MCF 10A (cell line): ENCODE measurements at regions not wholly inside any gene's neighbourhood (a gene's known extent, or its start where the extent isn't known, plus 50 kb on each side); places are given as distances from the start of the nearest gene placed in this dataset.

Experiments
- BruUV-seq: library from RNA; stranded (reverse); fragments of 400-500 nt; replicated peaks from 2 replicates; lab custom pipeline; 2021; lab: Mats Ljungman, UMichigan
- CTCF ChIA-PET: fragments of 300-600 bp; sonication (Branson Sonifier 250); formaldehyde crosslinking; extraction: SDS; loops from one replicate; lab custom pipeline; 2021; ENCODE audit warnings: antibody characterized with exemption, inconsistent platforms; lab: Yijun Ruan, JAX
- POLR2A ChIA-PET: fragments of 300-600, 350-650 bp; sonication (Branson Sonifier 250); formaldehyde crosslinking; extraction: SDS; loops from one replicate; lab custom pipeline; 2020; ENCODE audit warnings: antibody characterized with exemption, inconsistent platforms; lab: Yijun Ruan, JAX
- DNase-seq: peaks from one replicate; pipeline ENCODE4 v3.0.0-alpha.2; 2018; ENCODE audit not compliant: unreplicated experiment
- H3K27ac Mint-ChIP-seq: one replicate; pipeline ENCODE4 v1.8.0; 2022; ENCODE audit warnings: mild to moderate bottlenecking, low read depth, mixed read lengths; ENCODE audit not compliant: unreplicated experiment
- H3K27me3 Mint-ChIP-seq: one replicate; pipeline ENCODE4 v1.8.0; 2022; ENCODE audit warnings: mixed read lengths; ENCODE audit not compliant: insufficient read depth, unreplicated experiment
- H3K36me3 Mint-ChIP-seq: one replicate; pipeline ENCODE4 v1.8.0; 2022; ENCODE audit warnings: mild to moderate bottlenecking, moderate library complexity, mixed read lengths; ENCODE audit not compliant: insufficient read depth, unreplicated experiment
- H3K4me1 Mint-ChIP-seq: one replicate; pipeline ENCODE4 v1.8.0; 2022; ENCODE audit warnings: mixed read lengths; ENCODE audit not compliant: insufficient read depth, unreplicated experiment
- H3K4me3 Mint-ChIP-seq: one replicate; pipeline ENCODE4 v1.8.0; 2022; ENCODE audit warnings: mild to moderate bottlenecking, moderate library complexity, mixed read lengths; ENCODE audit not compliant: unreplicated experiment
- H3K9me3 Mint-ChIP-seq: one replicate; pipeline ENCODE4 v1.8.0; 2022; ENCODE audit warnings: mixed read lengths; ENCODE audit not compliant: unreplicated experiment
- intact Hi-C: fragments of 100-400 bp; cut with micrococcal nuclease; formaldehyde crosslinking; loops from 2 replicates; pipeline ENCODE4 v1.14.1; 2022
- TF ChIP-seq, protein P1 (sequence below): fragments of 200-600 bp; IDR thresholded peaks from one replicate; pipeline ENCODE4 v1.8.0; 2022; ENCODE audit warnings: antibody characterized with exemption, mild to moderate bottlenecking; ENCODE audit not compliant: unreplicated experiment

- no peak overlapping the region for H3K27ac Mint-ChIP-seq
- CTCF ChIA-PET = interaction anchor here (0.6 kb wide), 1 partner anchor 713 kb away, joined by 3 read pairs; no protein-coding TSS in a partner anchor
- DNase-seq = no peak
Measured at GRCh38 chr5:174549254-174549653, 175.1 kb upstream of the MSX2 start.

GRCh38 chr5:174550026-174550425, 174.4 kb upstream of the MSX2 start:
- H3K9me3 Mint-ChIP-seq = no peaks in the 10 kb centered on the region
- POLR2A ChIA-PET = interaction anchor here (0.6 kb wide), 1 partner anchor 1538 kb away, joined by 3 read pairs; no protein-coding TSS in a partner anchor
- TF ChIP-seq, protein P1, sequence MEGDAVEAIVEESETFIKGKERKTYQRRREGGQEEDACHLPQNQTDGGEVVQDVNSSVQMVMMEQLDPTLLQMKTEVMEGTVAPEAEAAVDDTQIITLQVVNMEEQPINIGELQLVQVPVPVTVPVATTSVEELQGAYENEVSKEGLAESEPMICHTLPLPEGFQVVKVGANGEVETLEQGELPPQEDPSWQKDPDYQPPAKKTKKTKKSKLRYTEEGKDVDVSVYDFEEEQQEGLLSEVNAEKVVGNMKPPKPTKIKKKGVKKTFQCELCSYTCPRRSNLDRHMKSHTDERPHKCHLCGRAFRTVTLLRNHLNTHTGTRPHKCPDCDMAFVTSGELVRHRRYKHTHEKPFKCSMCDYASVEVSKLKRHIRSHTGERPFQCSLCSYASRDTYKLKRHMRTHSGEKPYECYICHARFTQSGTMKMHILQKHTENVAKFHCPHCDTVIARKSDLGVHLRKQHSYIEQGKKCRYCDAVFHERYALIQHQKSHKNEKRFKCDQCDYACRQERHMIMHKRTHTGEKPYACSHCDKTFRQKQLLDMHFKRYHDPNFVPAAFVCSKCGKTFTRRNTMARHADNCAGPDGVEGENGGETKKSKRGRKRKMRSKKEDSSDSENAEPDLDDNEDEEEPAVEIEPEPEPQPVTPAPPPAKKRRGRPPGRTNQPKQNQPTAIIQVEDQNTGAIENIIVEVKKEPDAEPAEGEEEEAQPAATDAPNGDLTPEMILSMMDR = no peak
- no TSS peak for BruUV-seq
- no peak overlapping the region for H3K4me3 Mint-ChIP-seq
- no peaks in the 10 kb centered on the region for H3K4me1 Mint-ChIP-seq
- H3K27ac Mint-ChIP-seq = no peak overlapping the region
- no peaks in the 10 kb centered on the region for H3K27me3 Mint-ChIP-seq
- CTCF ChIA-PET = interaction anchor here (0.6 kb wide), 1 partner anchor 337 kb away, joined by 4 read pairs; no protein-coding TSS in a partner anchor
- intact Hi-C loops = no loop called here
- H3K36me3 Mint-ChIP-seq = no peaks in the 10 kb centered on the region
- DNase-seq = no peak

More at GRCh38 chr5:174549254-174549653, 175.1 kb upstream of the MSX2 start:
- H3K36me3 Mint-ChIP-seq = no peaks in the 10 kb centered on the region
- intact Hi-C loops = no loop called here
- no peak overlapping the region for H3K4me3 Mint-ChIP-seq
- BruUV-seq = no TSS peak
- no peaks in the 10 kb centered on the region for H3K27me3 Mint-ChIP-seq
- no peaks in the 10 kb centered on the region for H3K9me3 Mint-ChIP-seq
- H3K4me1 Mint-ChIP-seq = no peaks in the 10 kb centered on the region
- TF ChIP-seq, protein P1 = no peak
- POLR2A ChIA-PET = no interaction called here

DNA sequence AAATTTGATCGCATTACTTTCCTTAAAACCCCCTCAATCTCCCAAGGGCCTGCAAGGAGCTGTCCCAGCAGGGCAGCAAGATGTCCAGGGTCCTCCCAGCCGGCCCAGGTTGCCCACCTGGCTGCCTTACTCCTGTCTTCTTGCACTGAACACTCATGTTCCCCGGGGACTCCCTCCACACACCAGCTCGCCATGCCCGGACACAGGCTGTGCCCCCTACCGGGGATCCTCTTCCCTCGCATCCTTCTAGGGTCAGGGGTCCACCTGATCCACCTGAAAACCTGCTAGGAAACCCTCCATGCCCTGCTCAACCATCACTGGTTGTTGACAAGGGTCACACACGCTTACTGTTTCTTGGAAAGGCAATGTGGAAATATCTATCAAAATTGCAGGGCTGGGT, 172.0 kb upstream of the MSX2 start:
- TF ChIP-seq, protein P1 = no peak
- no peaks in the 10 kb centered on the region for H3K36me3 Mint-ChIP-seq
- BruUV-seq = no TSS peak
- H3K27me3 Mint-ChIP-seq = no peaks in the 10 kb centered on the region
- CTCF ChIA-PET = interaction anchor here (0.7 kb wide), 1 partner anchor 9 kb away, joined by 3 read pairs; no protein-coding TSS in a partner anchor
- no peaks in the 10 kb centered on the region for H3K9me3 Mint-ChIP-seq
- H3K4me3 Mint-ChIP-seq = no peak overlapping the region
- no peaks in the 10 kb centered on the region for H3K4me1 Mint-ChIP-seq
- POLR2A ChIA-PET = no interaction called here
- no peak for DNase-seq
- no peak overlapping the region for H3K27ac Mint-ChIP-seq
- intact Hi-C loops = no loop called here

DNA sequence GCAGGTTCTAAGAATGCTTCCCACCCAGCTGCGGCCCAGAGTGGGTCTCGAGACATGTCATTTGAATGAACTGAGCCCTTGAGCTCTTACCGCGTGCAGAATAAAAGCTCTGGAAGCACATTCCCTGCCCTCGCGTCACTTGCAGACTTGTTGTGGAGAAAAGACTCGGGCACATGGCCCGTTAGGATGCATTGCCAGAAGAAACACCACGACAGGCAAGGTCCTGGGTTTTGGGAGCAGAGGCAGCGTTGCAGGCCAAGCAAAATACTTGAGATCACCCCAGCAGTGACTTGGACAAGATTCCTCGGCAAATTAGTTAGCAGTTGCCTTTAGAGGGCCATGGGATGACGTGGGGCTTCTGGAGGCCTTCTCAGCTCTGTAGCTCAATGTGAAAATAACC, 170.8 kb upstream of the MSX2 start:
- Mint-ChIP-seq H3K27ac (no peak overlapping the region), H3K27me3 (no peaks in the 10 kb centered on the region), H3K4me1 (no peaks in the 10 kb centered on the region), H3K9me3 (no peaks in the 10 kb centered on the region), H3K36me3 (no peaks in the 10 kb centered on the region), H3K4me3 (no peak overlapping the region)
- intact Hi-C loops = no loop called here
- POLR2A ChIA-PET = no interaction called here
- CTCF ChIA-PET = interaction anchor here (0.6 kb wide), 1 partner anchor 34 kb away, joined by 3 read pairs; no protein-coding TSS in a partner anchor
- BruUV-seq = no TSS peak
- DNase-seq = no peak
- TF ChIP-seq, protein P1 = no peak
